Osteoblast (primary cell): ENCODE measurements at regions not wholly inside any gene's neighbourhood (a gene's known extent, or its start where the extent isn't known, plus 50 kb on each side); places are given as distances from the start of the nearest gene placed in this dataset.

Experiments
- DNase-seq: peaks from one replicate; pipeline ENCODE4 v3.0.0; 2011; ENCODE audit warnings: low spot score, mixed read lengths; ENCODE audit not compliant: insufficient read length; ENCODE audit errors: missing footprints
- H2AFZ ChIP-seq: 2 replicates; pipeline ENCODE4 v1.6.0; 2011; ENCODE audit warnings: mild to moderate bottlenecking, low read length
- H3K27ac ChIP-seq: 2 replicates; pipeline ENCODE4 v1.5.1; 2011; ENCODE audit warnings: mild to moderate bottlenecking, low read depth, low read length, moderate library complexity
- H3K27me3 ChIP-seq: 2 replicates; pipeline ENCODE4 v1.6.0; 2012; ENCODE audit warnings: mild to moderate bottlenecking, control low read depth, inconsistent platforms, low read length, moderate library complexity; ENCODE audit not compliant: insufficient read depth
- H3K36me3 ChIP-seq: 2 replicates; pipeline ENCODE4 v1.5.1; 2011; ENCODE audit warnings: mild to moderate bottlenecking, low read length, control low read depth, moderate library complexity; ENCODE audit not compliant: insufficient read depth
- H3K4me1 ChIP-seq: 2 replicates; pipeline ENCODE4 v1.5.1; 2011; ENCODE audit warnings: mild to moderate bottlenecking, low read length, control low read depth, moderate library complexity; ENCODE audit not compliant: insufficient read depth
- H3K4me2 ChIP-seq: 2 replicates; pipeline ENCODE4 v1.6.0; 2011; ENCODE audit warnings: mild to moderate bottlenecking, low read length; ENCODE audit not compliant: insufficient read depth
- H3K4me3 ChIP-seq: fragments of 200-600 bp; sonication (generic); 3 replicates; pipeline ENCODE4 v1.5.1; 2012; ENCODE audit warnings: mild to moderate bottlenecking, low read length, inconsistent platforms; ENCODE audit not compliant: insufficient read depth
- H3K79me2 ChIP-seq: 2 replicates; pipeline ENCODE4 v1.6.0; 2012; ENCODE audit warnings: mild to moderate bottlenecking, low read length, control low read depth, inconsistent platforms; ENCODE audit not compliant: insufficient read depth
- H3K9me3 ChIP-seq: 2 replicates; pipeline ENCODE4 v1.5.1; 2011; ENCODE audit warnings: low read depth, low read length, control low read depth
- H4K20me1 ChIP-seq: 2 replicates; pipeline ENCODE4 v1.6.0; 2012; ENCODE audit warnings: mild to moderate bottlenecking, low read length, control low read depth; ENCODE audit not compliant: insufficient read depth
- TF ChIP-seq, protein P1 (sequence below): IDR thresholded peaks from 2 replicates; pipeline ENCODE4 v1.5.1; 2011; ENCODE audit warnings: mild to moderate bottlenecking, low read depth, low read length, moderate library complexity; ENCODE audit errors: extremely low read depth

DNA sequence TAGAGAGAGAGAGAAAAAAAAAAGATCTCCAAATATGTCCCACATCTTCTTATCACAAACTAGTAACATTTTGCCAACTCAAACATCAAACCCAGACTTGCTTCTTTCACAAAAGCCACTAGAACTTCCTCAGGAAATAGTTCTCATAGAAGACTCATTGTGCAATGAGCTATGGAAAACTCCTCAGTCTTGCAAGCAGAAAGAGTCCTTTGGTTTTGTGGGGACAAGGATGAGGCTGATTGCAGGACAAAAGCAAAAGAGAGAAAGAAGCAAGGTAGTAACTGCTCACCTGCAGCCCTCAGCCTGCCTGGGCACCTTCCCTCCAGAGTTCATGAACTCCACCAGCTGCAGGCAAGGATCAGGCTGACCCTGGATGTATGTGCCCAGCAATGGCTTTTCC is 399.0 kb downstream of the IRX1 start:
- DNase-seq, result no peak
- H3K4me2 ChIP-seq, result no peak overlapping the region
- no peaks in the 10 kb centered on the region for H4K20me1 ChIP-seq
- H2AFZ ChIP-seq, result no peak overlapping the region
- H3K4me1 ChIP-seq, result no peaks in the 10 kb centered on the region
- TF ChIP-seq, protein P1, sequence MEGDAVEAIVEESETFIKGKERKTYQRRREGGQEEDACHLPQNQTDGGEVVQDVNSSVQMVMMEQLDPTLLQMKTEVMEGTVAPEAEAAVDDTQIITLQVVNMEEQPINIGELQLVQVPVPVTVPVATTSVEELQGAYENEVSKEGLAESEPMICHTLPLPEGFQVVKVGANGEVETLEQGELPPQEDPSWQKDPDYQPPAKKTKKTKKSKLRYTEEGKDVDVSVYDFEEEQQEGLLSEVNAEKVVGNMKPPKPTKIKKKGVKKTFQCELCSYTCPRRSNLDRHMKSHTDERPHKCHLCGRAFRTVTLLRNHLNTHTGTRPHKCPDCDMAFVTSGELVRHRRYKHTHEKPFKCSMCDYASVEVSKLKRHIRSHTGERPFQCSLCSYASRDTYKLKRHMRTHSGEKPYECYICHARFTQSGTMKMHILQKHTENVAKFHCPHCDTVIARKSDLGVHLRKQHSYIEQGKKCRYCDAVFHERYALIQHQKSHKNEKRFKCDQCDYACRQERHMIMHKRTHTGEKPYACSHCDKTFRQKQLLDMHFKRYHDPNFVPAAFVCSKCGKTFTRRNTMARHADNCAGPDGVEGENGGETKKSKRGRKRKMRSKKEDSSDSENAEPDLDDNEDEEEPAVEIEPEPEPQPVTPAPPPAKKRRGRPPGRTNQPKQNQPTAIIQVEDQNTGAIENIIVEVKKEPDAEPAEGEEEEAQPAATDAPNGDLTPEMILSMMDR, result no peak
- H3K4me3 ChIP-seq, result no peak overlapping the region
- H3K27ac ChIP-seq, result no peak overlapping the region
- H3K9me3 ChIP-seq, result peaks cover 2% of the 10 kb centered on the region
- no peaks in the 10 kb centered on the region for H3K36me3 ChIP-seq
- H3K79me2 ChIP-seq, result no peaks in the 10 kb centered on the region
- H3K27me3 ChIP-seq, result no peaks in the 10 kb centered on the region

DNA sequence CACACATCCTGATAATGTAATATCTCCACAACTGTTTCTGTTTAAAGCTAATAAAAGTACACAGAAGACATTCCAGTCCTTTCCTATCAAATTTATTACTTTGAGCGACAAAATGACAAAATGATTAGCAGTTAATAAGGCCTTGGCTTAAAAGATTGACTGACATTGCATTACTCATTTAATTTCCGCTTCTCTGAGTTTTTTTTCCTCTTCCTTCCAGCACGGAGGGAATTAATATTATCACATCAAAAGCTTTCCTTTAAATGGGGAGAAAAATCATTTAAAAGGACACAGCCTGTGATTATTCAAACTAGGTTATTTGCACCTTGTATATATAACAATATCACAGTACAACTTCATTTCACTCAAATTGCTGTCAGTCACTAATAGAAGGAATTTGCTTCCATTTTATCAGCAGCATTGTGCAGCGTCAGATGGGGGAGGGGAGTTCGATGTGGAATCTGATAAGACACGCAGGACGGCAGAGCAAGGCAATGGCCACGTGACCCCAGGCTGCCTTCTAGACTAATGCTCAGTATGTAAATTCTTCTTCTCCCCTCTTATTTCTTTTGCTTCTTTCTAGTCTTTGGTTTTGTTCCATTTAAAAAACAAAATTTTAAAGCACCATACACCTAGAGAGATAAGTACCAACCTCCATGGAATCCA is 400.5 kb downstream of the IRX1 start:
- H2AFZ ChIP-seq, result no peak overlapping the region
- no peak overlapping the region for H3K4me2 ChIP-seq
- TF ChIP-seq, protein P1, result no peak

DNA sequence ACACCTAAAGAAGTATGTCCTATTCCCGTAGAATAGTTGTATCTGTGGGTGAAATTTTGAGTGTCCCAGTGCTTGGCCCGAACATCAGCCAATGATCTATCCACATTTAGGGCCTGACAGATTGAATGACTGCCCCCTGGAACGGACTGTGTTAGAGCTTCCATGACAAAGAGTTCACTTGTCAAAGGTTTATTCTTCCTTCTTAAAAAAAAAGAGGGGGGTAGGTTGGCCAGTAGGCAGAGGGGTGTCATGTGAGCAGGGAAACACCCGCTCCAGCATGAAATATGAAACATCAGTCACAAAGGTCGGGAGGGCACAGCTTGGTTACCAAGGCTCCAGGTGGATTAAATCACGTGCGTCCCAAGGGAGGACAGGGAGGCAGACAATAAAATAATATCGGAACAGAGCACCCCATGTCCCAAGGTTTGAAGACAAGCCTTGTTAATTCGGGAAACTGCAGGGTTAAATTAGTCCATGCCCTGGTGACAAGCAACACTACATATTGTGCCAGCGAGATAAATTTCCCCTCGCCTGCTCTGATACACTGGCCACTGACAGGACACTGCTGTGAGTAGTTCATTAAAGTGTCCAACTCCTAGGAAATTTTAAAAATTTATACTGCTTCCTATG is 401.2 kb downstream of the IRX1 start:
- Histone ChIP-seq H3K27me3 (no peaks in the 10 kb centered on the region), H4K20me1 (no peaks in the 10 kb centered on the region), H3K4me2 (no peak overlapping the region), H3K27ac (no peak overlapping the region), H3K79me2 (no peaks in the 10 kb centered on the region), H3K4me1 (no peaks in the 10 kb centered on the region), H2AFZ (no peak overlapping the region), H3K36me3 (no peaks in the 10 kb centered on the region), H3K4me3 (no peak overlapping the region), H3K9me3 (peaks cover 2% of the 10 kb centered on the region)
- TF ChIP-seq, protein P1, result no peak
- no peak for DNase-seq

More for the DNA sequence above, 400.5 kb downstream of the IRX1 start:
- no peak overlapping the region for H3K27ac ChIP-seq
- H4K20me1 ChIP-seq, result no peaks in the 10 kb centered on the region
- H3K4me3 ChIP-seq, result no peak overlapping the region
- no peaks in the 10 kb centered on the region for H3K79me2 ChIP-seq
- DNase-seq, result no peak
- H3K36me3 ChIP-seq, result no peaks in the 10 kb centered on the region
- H3K27me3 ChIP-seq, result no peaks in the 10 kb centered on the region
- H3K4me1 ChIP-seq, result no peaks in the 10 kb centered on the region
- peaks cover 2% of the 10 kb centered on the region for H3K9me3 ChIP-seq

DNA sequence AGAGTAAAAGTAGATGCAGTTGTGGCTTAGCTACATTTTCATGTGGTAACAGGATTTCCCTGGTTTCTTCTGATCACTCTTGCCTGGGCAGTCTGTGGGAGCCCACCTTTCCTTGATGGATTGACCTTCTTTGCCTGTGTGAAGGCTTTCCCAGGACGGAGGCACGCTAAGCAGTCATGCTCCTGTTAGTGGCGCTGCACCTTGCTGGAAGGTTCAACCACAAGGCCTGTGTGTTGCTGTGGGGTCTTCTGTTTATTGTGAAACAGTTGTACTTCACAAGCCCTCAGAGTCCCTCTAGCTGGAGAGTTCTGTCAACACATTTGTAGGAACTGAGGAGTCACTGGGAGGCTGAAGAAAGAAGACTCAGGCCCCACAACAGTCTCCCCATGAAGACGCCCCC is 402.0 kb downstream of the IRX1 start:
- DNase-seq, result no peak
- Histone ChIP-seq H3K27me3 (no peaks in the 10 kb centered on the region), H4K20me1 (no peaks in the 10 kb centered on the region), H3K4me2 (no peak overlapping the region), H3K4me1 (no peaks in the 10 kb centered on the region), H3K36me3 (no peaks in the 10 kb centered on the region), H2AFZ (no peak overlapping the region), H3K4me3 (no peak overlapping the region), H3K9me3 (peaks cover 2% of the 10 kb centered on the region), H3K27ac (no peak overlapping the region), H3K79me2 (no peaks in the 10 kb centered on the region)
- TF ChIP-seq, protein P1, result no peak
